T47D (cell line): ENCODE measurements at regions not wholly inside any gene's neighbourhood (a gene's known extent, or its start where the extent isn't known, plus 50 kb on each side); places are given as distances from the start of the nearest gene placed in this dataset.

Experiments
- DNase-seq, 2 experiments: peaks; one replicate each; pipeline versions ENCODE4 v3.0.0 to v3.0.0-alpha.2; 2011 to 2012; ENCODE audit warnings: low read depth in 1 of 2, low spot score in 1 of 2
- JUND ChIP-seq: IDR thresholded peaks from 2 replicates; pipeline ENCODE4 v1.6.1; 2012; ENCODE audit warnings: low read depth
- in situ Hi-C: cut with HindIII; loops from 2 replicates; pipeline ENCODE4 v1.10.0; 2016; ENCODE audit warnings: low sequenced_read_pairs, low pct_unique_long_range_greater_than_20kb

DNA sequence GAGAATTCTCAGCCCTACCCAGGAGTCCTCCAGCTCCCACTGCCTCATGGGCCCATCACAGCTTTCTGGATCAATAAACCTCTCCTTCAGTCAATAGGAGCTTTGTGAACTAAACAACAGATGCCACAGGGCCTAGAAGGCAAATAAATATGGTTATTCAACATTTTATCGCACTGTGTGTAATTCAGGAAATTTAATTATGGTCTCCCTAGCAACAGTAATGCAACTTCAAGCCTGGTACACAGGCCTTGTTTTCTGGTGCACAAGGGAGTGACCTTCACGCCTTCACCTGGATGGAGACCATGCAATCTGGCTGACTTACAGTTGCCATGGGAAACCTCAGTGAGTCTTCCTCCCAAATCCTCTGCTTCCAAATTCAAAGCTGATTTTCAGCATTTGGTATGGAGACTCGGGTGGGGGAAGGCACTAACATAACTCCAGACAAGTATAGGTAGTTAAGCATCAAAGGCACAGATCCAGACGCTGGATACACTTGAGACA, 441.0 kb upstream of the NPVF start:
- peak in 1 of 2 experiments; percentile 22 for DNase-seq
- in situ Hi-C loops: no loop called here
- no peak for TF ChIP-seq JUND

DNA sequence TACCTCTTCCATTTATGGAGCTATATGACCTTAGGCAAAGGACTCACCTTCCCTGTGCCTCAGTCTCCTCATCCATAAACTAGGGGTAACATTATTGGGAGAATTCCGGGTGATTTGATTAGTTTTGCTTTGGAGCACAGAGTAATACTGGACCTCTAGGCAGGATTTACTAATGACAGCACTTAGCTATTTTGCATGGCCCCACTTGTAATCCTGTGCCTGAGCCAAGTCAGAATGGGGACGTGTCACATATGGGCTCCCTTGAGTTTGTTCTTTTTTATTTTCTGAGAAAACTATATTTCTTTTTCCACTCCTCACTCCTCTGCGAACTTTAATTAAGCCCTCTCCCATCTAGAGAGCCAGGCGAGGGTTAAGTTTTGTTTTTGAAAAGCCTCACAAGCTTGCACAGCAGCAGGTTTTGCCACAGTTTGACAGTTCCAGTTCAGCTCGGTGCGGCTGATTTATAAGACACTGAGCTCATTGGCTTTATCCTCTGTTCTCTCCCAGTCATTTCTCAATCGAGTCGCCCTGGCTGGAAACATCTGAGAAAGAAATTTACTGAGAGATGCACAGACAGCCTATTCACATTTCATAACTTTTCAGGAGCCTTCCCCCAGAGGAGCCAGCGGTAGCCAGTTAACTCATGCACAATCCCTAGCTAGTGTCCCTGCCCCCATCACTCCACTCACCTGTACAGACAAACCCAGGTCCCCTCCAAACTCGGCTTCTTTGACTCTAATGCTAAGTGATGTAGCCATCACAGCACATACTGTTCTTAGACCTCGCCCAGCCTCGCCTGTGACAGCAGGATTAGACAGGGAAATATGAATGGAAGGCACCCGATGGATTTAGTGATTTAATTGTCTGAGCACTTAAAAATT, 441.9 kb upstream of the NPVF start:
- in situ Hi-C loops: no loop called here
- DNase-seq: peak; percentile 15 to 68
- TF ChIP-seq JUND: no peak

DNA sequence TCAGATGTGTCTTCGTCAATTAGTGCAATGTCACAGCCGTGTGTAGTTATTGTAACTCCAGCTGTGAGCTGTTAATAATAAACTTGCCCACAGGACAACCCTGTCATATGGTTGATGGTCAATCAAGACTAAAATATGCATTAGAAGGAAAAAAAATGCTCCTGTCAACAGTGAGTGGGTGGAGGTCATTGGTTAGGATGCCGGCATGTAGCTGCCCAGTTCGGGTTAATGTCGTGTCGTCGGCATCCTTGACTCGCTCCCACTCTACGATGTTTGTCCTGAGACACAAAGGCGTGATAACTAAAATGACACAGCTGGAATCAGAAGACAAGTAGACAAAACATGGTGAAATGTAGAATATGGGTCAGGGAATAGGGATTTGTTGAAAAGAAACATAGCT, 442.8 kb upstream of the NPVF start:
- no peak for DNase-seq
- TF ChIP-seq JUND: no peak
- in situ Hi-C loops: no loop called here

DNA sequence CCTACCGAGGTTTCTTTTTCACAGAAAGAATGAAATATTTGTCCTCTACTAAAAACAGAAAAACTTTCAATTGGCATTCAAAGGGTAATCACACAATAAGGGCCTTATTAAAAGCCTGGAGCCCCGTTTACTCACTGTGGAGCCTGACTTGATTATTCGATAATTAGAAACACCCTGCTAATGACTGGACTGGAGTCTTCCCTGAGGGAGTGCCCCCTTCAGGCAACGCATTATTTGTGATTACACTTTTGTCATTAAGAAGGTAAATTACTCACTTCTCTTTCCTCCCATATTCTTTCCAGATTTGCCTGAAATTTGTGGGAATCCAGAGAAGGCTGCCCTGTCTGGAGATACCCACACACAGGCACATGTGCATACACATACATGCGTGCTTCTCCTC, 444.2 kb upstream of the NPVF start:
- in situ Hi-C loops: no loop called here
- TF ChIP-seq JUND: no peak
- DNase-seq: no peak

DNA sequence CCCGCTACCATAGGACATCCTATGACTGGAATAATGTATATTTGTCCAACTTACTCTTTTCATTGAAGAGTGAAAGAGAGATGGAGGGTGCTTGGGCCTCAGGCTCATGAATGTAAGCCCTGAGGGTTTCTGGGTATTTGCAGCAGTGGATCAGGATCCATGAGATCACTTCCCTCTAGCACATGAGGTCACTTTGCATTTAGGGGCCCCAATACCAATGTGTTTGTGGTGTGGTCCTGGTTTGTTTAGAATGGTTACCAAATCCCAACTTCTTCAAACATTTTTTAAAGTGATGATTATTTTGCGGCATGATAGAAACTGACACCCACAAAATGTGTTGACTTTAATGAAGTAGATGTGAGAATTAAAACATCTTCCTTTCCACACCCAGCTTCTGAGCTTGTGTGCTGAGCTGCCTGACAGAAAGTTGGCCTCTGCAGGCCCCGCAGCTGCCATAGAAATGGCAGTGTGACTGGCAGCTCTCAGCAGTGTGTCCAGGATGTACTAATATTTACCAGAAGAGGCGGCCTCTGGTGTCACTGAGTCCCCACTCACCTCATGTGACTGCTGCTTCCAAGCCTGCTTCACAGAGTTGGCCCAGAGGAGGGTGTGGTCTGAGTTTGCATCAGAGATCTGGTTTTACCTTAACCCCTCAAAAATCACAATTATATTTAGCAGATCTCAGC, 447.6 kb upstream of the NPVF start:
- DNase-seq: peak; percentile 27 to 88
- no peak for TF ChIP-seq JUND
- in situ Hi-C loops: no loop called here

DNA sequence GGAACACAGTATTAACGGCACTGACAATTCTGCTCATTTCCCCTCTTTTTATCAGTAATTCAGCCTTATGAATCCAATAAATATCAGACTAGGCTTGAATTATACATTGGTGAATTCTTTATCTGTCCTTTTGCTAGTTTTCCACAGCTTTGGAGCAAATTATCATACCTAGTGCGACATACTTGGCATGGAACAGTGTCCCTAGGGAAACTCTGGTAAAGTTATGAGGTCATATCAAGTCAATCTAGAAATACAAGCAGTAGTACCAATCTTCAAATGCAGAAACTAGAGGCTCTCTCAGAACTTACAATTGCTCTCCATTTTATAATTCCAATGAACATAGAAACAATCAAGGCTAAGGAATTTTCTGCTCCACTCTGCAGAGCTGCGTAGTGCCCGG, 449.3 kb upstream of the NPVF start:
- peak in 1 of 2 experiments; percentile 45 for DNase-seq
- TF ChIP-seq JUND: no peak
- in situ Hi-C loops: no loop called here

DNA sequence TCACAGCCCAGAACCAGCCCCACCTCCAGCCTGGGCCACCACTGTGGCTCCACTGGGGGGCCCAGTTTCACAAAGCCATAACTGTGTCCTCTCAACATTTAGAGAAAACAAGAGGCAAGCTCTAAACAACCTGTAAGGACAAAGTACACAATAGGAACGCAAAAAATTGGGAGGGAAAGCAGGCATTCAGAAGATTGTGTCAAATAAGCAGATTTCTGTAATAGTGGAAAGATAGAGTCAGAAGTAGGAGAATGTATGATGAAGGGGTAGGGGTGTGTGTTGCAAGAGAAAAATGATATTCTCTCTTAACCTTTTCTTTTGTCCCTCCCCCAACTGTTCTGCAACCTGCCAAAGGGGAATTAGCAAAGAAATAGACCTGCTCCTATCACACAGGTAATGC, 449.9 kb upstream of the NPVF start:
- TF ChIP-seq JUND: no peak
- no peak for DNase-seq
- in situ Hi-C loops: no loop called here

DNA sequence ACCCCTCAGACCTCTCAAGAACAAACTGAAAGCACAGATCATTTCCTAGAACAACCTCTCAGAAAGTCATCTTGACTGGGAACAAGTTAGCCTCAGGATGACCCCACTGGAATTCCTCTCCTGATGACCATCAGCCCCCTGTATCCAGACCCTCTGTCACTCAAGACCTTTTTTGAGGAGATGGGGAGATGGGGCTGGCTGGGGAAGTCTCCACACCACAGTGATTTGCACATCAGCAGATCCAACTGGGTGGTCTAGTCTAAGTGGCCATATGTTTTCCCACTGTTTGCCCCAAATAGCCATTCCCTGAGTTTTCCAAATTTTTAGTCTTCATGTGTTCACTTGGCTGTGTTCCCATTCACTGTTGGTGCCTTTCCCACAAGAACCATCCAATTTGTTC, 452.4 kb upstream of the NPVF start:
- no peak for TF ChIP-seq JUND
- no peak for DNase-seq
- in situ Hi-C loops: no loop called here

DNA sequence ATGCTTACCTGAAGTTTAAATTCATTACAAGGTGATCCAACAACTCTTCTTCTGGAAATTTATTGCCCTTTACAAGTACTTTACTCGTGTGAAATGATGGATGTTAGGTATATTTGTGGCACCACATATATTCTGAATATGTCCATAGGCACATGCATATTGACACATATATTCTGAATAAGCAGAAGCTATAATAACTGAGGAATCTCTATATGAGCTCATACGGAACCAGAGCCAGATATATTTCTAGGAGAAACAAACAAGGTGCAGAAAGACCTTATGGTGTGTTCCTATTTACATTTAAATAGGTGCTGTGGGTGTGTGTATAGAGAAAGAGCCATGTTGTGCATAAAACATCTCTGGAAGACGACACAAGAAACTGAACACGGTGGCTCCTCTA, 456.1 kb upstream of the NPVF start:
- in situ Hi-C loops: no loop called here
- DNase-seq: no peak
- TF ChIP-seq JUND: no peak

DNA sequence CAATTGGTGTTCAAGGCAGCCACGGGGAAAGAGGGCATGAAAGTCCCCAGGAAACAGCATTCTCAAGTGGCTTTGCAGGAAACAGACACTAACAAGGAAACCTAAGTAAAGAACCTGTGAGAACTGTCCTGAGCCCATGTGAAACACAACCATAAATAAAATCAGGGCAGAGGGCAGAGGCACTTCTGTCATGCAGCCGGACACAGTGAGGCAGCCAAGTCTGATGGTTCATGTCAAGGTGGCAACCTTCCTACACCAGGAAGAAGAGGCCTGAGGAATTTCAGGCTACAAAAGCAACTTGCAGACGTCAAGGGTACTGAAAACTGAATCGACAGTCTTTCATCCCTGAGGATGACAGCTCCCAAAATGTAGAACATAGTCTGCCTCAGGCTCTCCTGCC, 458.2 kb upstream of the NPVF start:
- in situ Hi-C loops: no loop called here
- TF ChIP-seq JUND: no peak
- no peak for DNase-seq

DNA sequence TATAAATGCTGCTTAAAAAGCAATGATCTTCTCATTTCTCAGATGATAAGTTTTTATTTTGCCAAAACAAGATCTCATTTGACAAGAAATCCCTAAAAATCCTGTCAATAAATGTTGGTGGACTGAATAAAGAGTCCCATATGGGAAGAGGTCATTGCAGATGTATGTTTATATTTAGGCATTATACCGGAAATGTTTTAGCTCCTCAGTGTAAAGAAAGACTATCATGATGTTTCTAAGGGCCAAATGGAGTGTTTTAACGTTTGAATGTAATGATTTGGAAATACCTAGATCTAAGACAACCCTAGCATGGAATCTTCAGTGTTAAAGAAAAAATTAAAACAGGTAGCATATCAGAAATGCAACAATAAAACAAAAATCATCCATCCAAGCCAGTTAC, 457.8 kb upstream of the NFE2L3 start:
- in situ Hi-C loops: no loop called here
- no peak for TF ChIP-seq JUND
- no peak for DNase-seq

DNA sequence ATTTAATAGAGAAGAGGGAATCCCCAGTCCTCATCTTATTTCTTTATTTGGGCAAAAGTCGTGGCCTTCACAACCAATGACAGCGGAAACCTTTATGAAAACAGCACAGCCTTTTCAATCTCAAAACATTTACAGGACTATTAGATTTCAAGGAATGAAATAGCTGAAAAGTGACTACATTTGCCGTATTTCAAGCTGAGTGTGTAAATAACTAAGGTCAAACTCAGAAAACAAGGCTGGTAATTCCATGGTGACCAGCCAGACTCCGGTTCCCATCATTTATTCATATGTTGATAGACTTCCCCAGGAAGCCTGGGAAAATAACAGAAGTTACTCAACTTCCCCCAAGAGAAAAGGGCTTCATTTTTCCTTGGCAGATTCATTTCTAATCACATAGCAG, 457.3 kb upstream of the NFE2L3 start:
- in situ Hi-C loops: no loop called here
- no peak for TF ChIP-seq JUND
- no peak for DNase-seq

DNA sequence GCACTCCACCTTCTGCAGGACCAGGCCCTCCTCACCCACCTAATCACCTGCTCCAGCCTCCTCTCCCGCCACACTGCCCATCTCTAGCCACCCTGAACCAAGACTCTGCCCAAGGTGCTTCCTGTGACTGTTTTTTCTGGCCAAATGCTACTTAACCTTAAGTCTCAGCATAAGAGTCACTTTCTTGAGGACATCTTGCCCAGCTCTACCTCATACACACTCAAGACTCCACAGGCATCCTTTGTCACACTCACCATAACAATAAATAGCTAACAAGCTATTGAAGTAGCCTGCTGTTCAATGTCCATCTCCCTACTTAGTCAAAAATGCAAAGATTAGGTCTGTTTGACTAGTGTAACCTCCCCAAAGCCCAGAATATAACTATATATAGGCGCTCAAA, 455.4 kb upstream of the NFE2L3 start:
- in situ Hi-C loops: no loop called here
- TF ChIP-seq JUND: no peak
- no peak for DNase-seq
